Nephron progenitor cell (in vitro differentiated cells): ENCODE measurements at regions not wholly inside any gene's neighbourhood (a gene's known extent, or its start where the extent isn't known, plus 50 kb on each side); places are given as distances from the start of the nearest gene placed in this dataset.

Experiments used
- DNase-seq: peaks from one replicate; pipeline ENCODE4 v3.0.0; 2021
- H3K27ac Mint-ChIP-seq: 2 replicates; pipeline ENCODE4 v1.8.0; 2021; ENCODE audit warnings: mild to moderate bottlenecking, moderate library complexity, mixed read lengths
- H3K27me3 Mint-ChIP-seq: 2 replicates; pipeline ENCODE4 v1.8.0; 2021; ENCODE audit warnings: mild to moderate bottlenecking, low read depth, mixed read lengths; ENCODE audit not compliant: poor library complexity
- H3K36me3 Mint-ChIP-seq: 2 replicates; pipeline ENCODE4 v1.8.0; 2021; ENCODE audit warnings: low read depth, mixed read lengths
- H3K4me1 Mint-ChIP-seq: 2 replicates; pipeline ENCODE4 v1.8.0; 2021; ENCODE audit warnings: mixed read lengths
- H3K4me3 Mint-ChIP-seq: 2 replicates; pipeline ENCODE4 v1.8.0; 2021; ENCODE audit warnings: mild to moderate bottlenecking, moderate library complexity, mixed read lengths
- H3K9me3 Mint-ChIP-seq: 2 replicates; pipeline ENCODE4 v1.8.0; 2021; ENCODE audit warnings: mild to moderate bottlenecking, moderate library complexity, mixed read lengths
- TF ChIP-seq, protein P1 (sequence below): fragments of 200-600 bp; sonication (generic); IDR thresholded peaks from 2 replicates; pipeline ENCODE4 v1.5.0; 2021; ENCODE audit warnings: antibody characterized with exemption

DNA sequence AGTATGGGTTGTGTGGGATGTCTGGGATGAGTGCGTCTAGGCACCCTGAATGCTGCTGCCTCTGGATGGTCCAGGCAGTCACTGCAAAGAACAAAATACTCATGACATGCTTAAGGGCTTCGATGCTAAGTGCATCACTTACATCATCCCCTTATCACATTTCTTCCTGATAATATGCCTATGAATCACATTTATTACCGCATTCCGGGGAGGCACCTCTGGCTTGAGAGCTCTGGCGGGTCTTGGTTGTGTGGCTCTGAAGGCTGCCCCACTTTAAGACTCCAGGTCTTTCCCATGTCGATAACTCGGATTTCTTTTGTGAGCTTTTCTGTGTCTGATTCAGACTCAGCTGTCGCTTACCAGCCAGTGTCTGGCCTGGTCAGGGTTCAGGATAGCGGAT is 1126.4 kb downstream of the TBC1D22A start:
- peaks cover 60% of the 10 kb centered on the region for H3K9me3 Mint-ChIP-seq
- H3K27ac Mint-ChIP-seq = no peak overlapping the region
- H3K4me1 Mint-ChIP-seq = no peaks in the 10 kb centered on the region
- H3K36me3 Mint-ChIP-seq = no peaks in the 10 kb centered on the region
- peaks cover 20% of the 10 kb centered on the region for H3K27me3 Mint-ChIP-seq
- H3K4me3 Mint-ChIP-seq = no peak overlapping the region
- TF ChIP-seq, protein P1, sequence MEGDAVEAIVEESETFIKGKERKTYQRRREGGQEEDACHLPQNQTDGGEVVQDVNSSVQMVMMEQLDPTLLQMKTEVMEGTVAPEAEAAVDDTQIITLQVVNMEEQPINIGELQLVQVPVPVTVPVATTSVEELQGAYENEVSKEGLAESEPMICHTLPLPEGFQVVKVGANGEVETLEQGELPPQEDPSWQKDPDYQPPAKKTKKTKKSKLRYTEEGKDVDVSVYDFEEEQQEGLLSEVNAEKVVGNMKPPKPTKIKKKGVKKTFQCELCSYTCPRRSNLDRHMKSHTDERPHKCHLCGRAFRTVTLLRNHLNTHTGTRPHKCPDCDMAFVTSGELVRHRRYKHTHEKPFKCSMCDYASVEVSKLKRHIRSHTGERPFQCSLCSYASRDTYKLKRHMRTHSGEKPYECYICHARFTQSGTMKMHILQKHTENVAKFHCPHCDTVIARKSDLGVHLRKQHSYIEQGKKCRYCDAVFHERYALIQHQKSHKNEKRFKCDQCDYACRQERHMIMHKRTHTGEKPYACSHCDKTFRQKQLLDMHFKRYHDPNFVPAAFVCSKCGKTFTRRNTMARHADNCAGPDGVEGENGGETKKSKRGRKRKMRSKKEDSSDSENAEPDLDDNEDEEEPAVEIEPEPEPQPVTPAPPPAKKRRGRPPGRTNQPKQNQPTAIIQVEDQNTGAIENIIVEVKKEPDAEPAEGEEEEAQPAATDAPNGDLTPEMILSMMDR = no peak
- no peak for DNase-seq

DNA sequence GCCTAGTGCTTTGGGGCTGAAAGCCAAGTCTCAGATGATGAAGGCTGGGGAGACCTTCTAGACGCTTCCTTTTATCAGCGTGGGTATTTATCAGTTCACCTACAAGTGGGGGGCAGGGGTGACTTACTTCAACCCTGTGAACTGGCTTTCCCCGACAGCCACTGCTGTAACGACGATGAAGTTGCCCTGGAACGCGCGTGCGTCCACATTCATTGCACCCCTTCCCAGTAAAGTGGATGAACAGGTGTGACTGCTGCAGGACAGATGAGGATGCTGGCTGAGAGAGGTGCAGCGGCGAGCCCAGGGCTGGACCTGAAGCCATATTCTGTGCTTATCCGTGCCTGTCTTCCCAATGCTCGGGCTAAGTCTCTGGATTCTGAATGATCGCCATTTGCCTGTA is 1122.3 kb downstream of the TBC1D22A start:
- TF ChIP-seq, protein P1 = no peak
- DNase-seq = no peak
- Mint-ChIP-seq H3K4me1 (peaks cover 6% of the 10 kb centered on the region), H3K27ac (no peak overlapping the region), H3K27me3 (peaks cover 6% of the 10 kb centered on the region), H3K4me3 (no peak overlapping the region), H3K36me3 (no peaks in the 10 kb centered on the region), H3K9me3 (peaks cover 50% of the 10 kb centered on the region)

DNA sequence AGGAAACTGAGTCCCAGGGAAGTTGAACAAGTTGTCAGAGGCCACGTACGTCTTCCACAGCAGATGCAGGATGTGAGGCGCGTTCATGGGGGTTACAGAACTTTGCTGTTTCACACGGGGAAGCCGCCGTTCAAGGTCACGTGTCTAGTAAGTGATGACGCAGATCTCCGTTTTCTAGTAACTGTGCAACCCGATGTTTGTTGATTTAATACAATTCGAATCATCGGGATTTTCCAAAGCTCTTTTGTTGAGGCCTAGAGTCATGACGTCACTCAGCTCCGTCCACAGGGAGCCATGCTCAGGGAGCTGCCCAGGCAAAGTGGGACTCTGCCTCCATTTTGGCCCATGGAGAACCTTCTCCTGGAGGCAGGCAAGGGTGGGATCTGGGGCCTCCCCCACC is 1121.8 kb downstream of the TBC1D22A start:
- no peak for DNase-seq
- H3K9me3 Mint-ChIP-seq = peaks cover 52% of the 10 kb centered on the region
- TF ChIP-seq, protein P1 = no peak
- H3K27me3 Mint-ChIP-seq = peaks cover 6% of the 10 kb centered on the region
- peaks cover 6% of the 10 kb centered on the region for H3K4me1 Mint-ChIP-seq
- no peaks in the 10 kb centered on the region for H3K36me3 Mint-ChIP-seq
- no peak overlapping the region for H3K27ac Mint-ChIP-seq
- H3K4me3 Mint-ChIP-seq = no peak overlapping the region

DNA sequence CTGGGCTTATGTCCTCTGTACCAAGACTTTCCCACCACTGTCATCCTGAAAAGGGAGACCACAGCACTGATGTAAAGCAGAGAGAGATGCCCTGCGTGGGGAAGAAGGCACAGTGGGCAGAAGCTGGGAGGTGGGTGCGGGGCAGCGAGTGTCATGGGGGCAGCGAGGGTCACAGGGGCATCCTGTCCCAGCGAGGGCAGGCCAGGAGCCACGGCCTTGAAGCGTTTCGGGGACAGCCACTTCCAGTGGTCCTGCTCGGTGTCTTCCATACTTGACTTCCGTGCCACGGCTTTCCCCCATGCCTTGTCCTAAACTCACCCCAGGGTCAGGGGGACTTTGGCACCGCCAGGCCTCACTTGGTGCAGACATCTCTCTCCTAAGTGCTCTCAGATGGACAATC is 1121.3 kb downstream of the TBC1D22A start:
- H3K9me3 Mint-ChIP-seq = peaks cover 54% of the 10 kb centered on the region
- no peak overlapping the region for H3K27ac Mint-ChIP-seq
- H3K27me3 Mint-ChIP-seq = peaks cover 6% of the 10 kb centered on the region
- no peaks in the 10 kb centered on the region for H3K36me3 Mint-ChIP-seq
- no peak for DNase-seq
- TF ChIP-seq, protein P1 = no peak
- H3K4me3 Mint-ChIP-seq = no peak overlapping the region
- peaks cover 6% of the 10 kb centered on the region for H3K4me1 Mint-ChIP-seq

DNA sequence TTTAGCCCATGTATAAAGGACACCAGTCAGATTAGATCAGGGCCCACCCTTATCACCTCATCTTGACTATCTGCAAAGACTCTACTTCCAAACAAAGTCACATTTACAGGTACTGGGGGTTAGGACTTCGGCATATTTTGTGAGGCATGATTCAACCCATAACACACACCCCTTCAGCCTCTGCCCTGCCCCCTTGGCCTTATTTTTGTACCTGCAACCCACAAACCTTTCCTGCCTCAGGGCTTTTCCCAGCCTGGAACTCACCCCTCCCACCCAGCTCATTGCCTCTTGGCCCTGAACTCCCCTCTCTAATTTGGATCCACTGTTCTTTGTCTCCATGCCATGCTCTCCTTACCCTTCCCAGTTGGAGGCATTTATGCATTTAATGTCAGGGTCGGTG is 1116.9 kb downstream of the TBC1D22A start:
- DNase-seq = no peak
- Mint-ChIP-seq H3K36me3 (no peaks in the 10 kb centered on the region), H3K27me3 (peaks cover 3% of the 10 kb centered on the region), H3K4me3 (no peak overlapping the region), H3K4me1 (peaks cover 6% of the 10 kb centered on the region), H3K9me3 (peaks cover 59% of the 10 kb centered on the region), H3K27ac (no peak overlapping the region)
- TF ChIP-seq, protein P1 = no peak

DNA sequence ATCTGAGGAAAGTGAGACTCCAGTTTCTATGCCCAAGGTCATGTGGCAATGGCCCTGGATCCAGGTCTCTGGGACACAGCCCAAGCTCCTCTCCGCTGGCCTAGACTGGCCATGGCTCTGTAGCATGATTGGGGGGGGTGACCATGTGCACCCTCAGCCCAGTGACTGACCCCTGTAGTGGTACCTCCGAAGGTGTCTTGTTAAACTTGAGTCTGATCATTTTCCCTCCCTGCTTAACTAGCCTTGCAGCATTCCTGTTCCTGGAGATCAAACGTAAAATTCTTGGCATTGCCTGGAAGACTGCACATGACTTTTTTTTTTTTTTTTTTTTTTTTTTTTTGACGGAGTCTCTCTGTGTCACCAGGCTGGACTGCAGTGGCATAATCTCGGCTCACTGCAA is 1116.0 kb downstream of the TBC1D22A start:
- TF ChIP-seq, protein P1 = no peak
- Mint-ChIP-seq H3K36me3 (no peaks in the 10 kb centered on the region), H3K4me1 (peaks cover 6% of the 10 kb centered on the region), H3K27ac (no peak overlapping the region), H3K4me3 (no peak overlapping the region), H3K27me3 (peaks cover 3% of the 10 kb centered on the region), H3K9me3 (peaks cover 51% of the 10 kb centered on the region)
- DNase-seq = no peak
